AG04449 (cell line): ENCODE measurements at regions not wholly inside any gene's neighbourhood (a gene's known extent, or its start where the extent isn't known, plus 50 kb on each side); places are given as distances from the start of the nearest gene placed in this dataset.

Experiments
- CTCF ChIA-PET: fragments of 350-600 bp; formaldehyde crosslinking; extraction: SDS; loops from one replicate; lab custom pipeline; 2021; ENCODE audit warnings: antibody characterized with exemption; lab: Yijun Ruan, JAX
- POLR2A ChIA-PET: fragments of 400-600, 350-600 bp; formaldehyde crosslinking; extraction: SDS; loops from one replicate; lab custom pipeline; 2020; ENCODE audit warnings: antibody characterized with exemption, inconsistent platforms; lab: Yijun Ruan, JAX
- DNase-seq: peaks from one replicate; pipeline ENCODE4 v3.0.0-alpha.2; 2010; ENCODE audit warnings: low read depth, low spot score
- H3K4me3 ChIP-seq: 2 replicates; pipeline ENCODE4 v1.5.1; 2011; ENCODE audit warnings: low read depth, mild to moderate bottlenecking, control low read depth, low read length
- TF ChIP-seq, protein P1 (sequence below): IDR thresholded peaks from one replicate; pipeline ENCODE4 v1.5.1; 2011; ENCODE audit warnings: mild to moderate bottlenecking, moderate library complexity, low read length, control low read depth, inconsistent platforms; ENCODE audit not compliant: insufficient read depth; ENCODE audit errors: missing control alignments

DNA sequence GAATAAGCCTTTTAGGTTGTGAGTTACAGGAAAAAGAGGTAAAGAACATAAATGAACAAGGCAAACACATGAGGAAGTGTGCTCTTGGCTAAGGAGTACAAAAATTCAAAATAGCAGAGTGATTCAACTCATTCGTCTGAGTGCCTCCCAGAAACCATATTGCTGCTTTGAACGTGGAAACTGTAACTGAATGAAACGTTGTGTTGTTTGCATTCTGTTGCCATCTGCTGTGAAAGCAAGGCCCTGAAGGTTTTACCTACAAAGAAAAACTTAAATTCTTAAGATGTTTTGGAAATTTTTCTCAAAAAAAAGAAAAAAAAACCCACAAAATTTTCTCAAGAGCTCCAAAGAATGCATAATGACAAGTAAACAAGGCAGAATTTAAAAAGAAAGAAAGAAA is 375.4 kb upstream of the HS3ST5 start:
- ChIA-PET CTCF (no interaction called here), POLR2A (no interaction called here)
- no peak overlapping the region for H3K4me3 ChIP-seq
- TF ChIP-seq, protein P1, sequence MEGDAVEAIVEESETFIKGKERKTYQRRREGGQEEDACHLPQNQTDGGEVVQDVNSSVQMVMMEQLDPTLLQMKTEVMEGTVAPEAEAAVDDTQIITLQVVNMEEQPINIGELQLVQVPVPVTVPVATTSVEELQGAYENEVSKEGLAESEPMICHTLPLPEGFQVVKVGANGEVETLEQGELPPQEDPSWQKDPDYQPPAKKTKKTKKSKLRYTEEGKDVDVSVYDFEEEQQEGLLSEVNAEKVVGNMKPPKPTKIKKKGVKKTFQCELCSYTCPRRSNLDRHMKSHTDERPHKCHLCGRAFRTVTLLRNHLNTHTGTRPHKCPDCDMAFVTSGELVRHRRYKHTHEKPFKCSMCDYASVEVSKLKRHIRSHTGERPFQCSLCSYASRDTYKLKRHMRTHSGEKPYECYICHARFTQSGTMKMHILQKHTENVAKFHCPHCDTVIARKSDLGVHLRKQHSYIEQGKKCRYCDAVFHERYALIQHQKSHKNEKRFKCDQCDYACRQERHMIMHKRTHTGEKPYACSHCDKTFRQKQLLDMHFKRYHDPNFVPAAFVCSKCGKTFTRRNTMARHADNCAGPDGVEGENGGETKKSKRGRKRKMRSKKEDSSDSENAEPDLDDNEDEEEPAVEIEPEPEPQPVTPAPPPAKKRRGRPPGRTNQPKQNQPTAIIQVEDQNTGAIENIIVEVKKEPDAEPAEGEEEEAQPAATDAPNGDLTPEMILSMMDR: no peak
- no peak for DNase-seq

DNA sequence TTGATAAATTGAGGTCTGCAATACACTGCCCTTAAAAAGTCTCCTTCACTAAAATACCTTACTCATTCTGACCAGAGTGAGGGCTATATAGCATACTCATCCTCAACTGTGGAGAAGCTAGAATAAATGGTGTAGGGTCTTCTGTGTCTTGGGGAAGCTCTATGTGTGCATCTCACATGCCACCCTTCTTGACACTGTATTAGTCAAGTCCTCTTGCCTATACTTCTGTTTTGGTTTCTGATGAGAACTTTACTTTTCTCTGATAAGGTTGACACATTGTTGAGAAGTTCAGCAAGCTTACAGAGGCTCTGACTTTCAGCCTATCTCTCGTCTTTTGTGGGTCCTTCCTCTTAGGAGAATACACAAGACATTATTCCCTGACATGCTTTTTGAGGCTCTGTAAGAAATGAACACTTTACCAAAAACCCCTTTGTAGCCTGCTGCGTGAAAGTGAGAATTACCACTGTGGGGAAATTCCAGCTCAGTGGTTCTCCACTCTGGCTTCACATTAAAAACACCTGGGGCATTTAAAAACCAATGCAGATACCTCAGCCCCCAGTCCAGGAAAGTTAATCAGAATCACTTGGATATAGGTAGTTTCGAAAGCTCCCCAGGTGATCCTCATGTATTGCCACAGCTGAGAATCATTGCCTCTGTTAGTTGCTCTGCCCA is 372.1 kb upstream of the HS3ST5 start:
- H3K4me3 ChIP-seq: no peak overlapping the region
- TF ChIP-seq, protein P1: no peak
- no peak for DNase-seq
- CTCF ChIA-PET: no interaction called here
- POLR2A ChIA-PET: no interaction called here

DNA sequence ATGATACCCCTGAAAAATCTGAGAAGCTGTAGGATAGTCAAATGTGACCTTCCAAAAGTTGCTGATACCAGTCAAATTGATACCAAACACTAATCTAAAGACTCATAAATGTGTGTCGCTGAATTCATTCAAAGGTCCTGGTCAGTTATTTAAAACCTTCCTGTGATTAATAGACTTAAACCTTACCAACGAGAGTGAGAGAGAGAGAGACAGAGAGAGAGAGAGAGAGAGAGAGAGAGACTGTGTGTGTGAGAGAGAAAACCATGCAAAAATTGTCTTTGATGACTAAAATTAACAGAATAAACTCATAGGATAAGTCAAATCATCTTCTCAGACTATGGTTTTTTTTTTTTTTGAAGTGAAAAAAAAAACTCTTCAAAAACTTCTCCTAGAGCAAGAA is 370.9 kb upstream of the HS3ST5 start:
- no peak overlapping the region for H3K4me3 ChIP-seq
- ChIA-PET CTCF (no interaction called here), POLR2A (no interaction called here)
- TF ChIP-seq, protein P1: no peak
- DNase-seq: no peak

DNA sequence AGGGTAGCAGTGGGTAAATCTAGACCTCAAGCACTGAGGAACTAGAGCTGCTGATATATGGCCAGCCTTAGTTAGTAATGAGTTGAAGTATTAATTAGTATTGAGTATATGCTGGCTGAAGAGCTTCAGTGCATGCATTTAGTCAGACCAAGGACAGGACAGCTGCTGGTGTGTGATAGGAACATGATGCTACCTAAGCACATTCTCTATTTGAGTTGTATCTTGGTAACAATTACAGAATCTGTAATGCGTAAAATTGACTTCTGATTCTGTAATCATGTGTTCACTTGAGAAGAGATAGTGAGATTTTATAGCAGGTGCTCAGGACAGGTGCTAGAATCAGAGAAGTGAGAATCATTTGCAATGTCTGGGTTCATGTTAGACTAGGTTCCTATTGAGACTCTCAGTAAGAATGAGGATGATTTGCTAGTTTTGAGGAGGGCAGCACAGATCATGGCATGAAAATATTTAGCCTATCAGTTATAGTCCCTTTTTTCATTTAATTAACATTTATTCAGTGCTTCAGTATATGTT is 369.4 kb upstream of the HS3ST5 start:
- TF ChIP-seq, protein P1: no peak
- no peak overlapping the region for H3K4me3 ChIP-seq
- POLR2A ChIA-PET: no interaction called here
- DNase-seq: no peak
- CTCF ChIA-PET: no interaction called here

DNA sequence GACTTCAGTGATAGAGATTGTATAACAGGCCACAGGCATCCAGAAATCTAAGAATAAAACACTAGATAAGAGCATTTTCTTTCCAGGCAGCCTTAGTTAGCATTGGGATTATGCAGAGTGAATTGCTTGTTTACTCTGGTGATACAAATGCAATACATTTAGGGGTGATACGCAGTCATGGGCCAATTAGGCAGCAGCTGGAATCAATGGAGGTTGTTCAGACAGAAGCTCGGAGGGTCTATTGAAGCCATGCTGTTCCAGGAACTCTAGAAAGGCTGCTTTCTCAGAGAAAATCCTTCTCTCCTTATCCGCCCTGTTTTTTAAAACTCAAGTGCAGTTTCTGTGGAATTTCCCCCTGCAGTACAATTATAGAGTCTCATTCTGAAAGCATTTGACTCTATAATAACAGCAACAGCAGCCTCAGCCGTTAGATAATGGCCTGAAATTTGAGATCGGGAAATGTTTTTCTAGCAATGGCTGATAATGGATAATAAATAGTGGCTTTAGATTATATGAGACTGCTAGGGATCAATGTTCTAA is 364.3 kb upstream of the HS3ST5 start:
- H3K4me3 ChIP-seq: no peak overlapping the region
- no peak for DNase-seq
- CTCF ChIA-PET: no interaction called here
- TF ChIP-seq, protein P1: no peak
- POLR2A ChIA-PET: no interaction called here

DNA sequence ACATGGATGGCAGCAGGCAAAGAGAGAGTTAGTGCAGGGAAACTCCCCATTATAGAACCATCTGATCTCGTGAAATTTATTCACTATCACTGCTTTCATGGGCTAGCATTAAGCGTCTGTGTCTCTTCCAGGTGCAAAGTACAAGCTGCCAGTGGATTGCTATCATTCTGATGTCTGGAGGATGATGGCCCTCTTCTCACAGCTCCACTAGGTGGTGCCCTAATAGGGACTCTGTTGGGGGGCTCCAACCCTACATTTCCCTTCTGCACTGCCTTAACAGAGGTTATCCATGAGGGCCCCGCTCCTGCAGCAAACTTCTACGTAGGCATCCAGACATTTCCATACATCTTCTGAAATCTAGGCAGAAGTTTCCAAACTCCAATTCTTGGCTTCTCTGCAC is 347.8 kb upstream of the HS3ST5 start:
- CTCF ChIA-PET: no interaction called here
- POLR2A ChIA-PET: no interaction called here

More for the DNA sequence above, 347.8 kb upstream of the HS3ST5 start:
- TF ChIP-seq, protein P1: no peak
- no peak overlapping the region for H3K4me3 ChIP-seq
- DNase-seq: no peak
